DMS114 treated with DMSO at 0.1 percent for 48 hours (cell line): ENCODE measurements at regions not wholly inside any gene's neighbourhood (a gene's known extent, or its start where the extent isn't known, plus 50 kb on each side); places are given as distances from the start of the nearest gene placed in this dataset.

ENCODE experiments used
- DNase-seq: peaks from one replicate; lab custom pipeline; 2025; ENCODE audit not compliant: unreplicated experiment; lab: John Stamatoyannopoulos, UW

DNA sequence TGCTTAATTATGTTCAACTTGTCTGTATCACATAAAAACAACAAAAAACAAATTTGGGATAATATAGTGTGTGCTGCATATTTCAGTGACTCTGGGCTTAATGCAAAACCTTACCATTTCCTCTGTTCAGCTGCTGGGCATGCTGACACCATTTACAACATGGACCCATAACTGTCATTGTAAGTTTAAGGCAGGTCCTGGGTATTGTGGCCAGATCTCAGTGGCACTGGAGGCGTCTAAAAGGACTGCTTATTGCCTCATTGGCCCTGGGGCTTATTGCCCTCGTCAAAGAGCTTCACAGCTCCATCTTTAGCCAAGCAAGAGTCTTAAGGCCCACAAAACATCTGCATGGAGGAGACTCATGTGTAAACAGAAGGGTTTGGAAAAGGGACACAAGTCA is 390.2 kb downstream of the NR2F2 start:
- no peak for DNase-seq

DNA sequence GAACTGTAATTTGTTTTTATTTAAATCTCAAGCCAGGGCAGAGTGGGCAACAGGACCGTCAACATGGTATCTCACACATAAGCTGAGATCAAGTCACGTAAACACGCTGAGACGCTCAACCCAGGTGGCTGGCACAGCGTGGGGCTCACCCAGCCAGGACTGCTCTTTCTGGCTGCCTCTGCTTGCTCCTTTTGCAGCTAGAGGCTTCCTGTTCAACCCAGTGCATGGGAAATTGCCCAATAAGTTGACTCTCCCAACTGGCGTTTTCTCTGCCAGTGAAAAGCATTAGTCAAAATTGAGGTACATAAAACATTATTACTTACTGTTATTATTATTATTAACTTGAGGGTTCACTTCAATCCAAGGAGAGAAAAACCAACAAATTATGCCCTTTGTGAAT is 398.1 kb downstream of the NR2F2 start:
- no peak for DNase-seq

DNA sequence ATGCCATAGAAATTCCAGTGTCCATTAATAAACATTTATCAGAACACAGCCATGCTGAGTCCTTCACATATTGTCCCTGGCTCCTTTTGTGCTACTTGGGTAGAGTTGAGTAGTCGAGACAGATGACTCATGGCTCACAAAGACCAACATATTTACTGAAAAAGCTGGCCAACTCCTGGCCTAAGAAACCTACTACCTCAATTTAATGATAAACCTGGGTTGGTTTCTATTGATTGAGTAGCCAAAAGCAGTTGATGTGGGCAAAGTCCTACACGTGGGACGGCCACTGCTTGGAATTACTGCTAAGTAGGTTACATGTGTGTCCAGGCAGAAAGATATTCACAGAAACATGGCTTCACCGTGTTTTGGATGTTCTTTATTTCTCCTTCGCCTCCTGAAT is 402.2 kb downstream of the NR2F2 start:
- no peak for DNase-seq

DNA sequence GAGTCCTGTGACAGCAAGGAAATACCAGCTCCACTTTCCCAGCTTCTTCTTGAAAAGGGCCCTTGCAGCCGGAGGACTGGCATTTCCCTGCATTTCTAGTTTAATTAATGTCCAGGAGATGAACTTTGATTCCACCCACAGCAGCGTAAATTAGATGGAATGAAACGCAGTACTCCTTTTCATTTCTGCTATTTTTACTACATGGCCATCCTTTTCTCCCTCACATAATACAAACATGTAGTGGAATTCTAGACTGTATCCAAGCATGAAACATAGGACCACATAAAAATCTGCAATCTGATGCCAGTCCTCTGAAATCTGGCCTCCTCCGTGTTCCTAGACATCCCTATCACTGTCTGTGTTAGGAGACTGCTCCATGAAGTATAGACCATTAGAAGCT is 403.2 kb downstream of the NR2F2 start:
- DNase-seq = no peak

DNA sequence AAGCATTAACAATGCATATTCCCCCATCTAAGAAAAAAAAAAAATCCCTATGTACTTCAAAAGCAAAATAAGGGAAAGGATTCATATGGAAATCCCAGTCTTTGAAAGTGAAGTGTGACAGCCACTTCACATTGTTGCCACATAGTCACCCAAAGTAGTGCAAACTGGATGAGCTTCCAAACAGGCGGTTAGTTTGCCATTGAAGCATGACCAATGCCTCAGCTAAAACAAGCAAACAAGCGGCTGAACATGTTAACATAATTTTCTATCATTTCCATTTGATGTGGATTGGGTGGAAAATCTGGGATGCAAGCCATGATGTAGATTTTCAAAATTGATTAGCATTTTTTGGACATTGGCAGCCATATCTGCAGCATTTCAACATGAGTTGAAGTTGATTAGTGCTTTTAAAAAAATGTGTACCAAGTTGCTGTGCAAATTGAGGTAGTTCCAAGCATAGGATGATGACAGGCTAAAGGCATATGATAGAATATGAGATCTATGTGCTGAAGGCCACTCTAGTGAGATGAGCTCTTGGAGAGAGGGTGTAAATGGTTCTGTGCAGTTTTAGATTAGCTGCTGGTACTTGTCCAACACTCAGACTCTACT is 405.2 kb downstream of the NR2F2 start:
- no peak for DNase-seq

DNA sequence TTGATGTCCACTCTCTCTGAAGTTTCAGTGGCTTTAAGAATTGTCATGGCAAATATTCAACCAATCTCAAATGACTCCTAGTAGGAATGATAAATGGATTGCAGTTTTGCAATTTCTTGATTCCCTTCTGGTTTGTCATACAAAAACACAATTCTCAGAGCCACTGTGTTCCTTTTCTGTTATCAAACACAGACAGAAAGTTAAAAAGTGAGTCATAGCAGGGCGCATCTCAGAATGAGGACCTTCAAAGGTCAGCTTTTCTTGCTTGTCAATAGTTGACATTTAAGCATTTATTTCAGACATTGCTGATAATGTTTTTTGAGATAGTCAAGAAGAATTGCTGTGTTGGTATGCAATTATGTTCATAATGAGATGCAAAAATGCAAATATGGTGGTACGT is 405.9 kb downstream of the NR2F2 start:
- DNase-seq = no peak

DNA sequence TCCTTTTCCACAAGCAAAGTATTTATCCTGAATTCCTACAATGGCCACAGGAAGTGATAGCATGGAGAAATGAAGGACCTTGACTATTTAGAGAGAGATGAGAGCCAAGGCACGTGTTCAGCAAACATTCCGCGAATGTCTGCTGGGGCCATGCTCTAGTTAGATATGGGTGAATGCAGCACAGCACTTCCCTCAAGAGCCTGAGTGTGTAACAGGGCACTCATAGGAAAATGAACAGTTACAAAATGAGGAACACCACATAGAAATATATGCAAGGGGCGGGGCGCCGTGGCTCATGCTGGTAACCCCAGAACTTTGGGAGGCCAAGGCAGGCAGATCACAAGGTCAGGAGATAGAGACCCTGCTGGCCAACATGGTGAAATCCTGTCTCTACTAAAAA is 406.9 kb downstream of the NR2F2 start:
- no peak for DNase-seq

DNA sequence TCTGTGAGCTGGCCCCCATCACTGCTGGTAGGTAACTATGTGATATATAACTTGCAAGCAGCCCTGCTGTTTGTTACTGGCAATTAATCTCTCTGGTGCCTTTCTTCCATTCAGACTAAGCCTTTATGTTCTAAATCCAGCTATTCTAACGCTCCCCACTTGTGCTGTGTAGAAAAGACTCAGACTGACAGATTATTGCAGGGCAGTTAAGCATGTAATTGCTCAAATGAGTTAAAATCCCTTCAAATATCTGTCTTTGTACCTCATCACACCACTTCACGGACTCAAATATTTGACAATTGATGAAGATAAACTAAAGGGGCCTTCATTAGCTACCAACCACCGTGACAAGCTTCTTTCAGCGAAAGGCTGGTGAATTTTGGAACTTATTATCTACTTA is 416.2 kb downstream of the NR2F2 start:
- no peak for DNase-seq

DNA sequence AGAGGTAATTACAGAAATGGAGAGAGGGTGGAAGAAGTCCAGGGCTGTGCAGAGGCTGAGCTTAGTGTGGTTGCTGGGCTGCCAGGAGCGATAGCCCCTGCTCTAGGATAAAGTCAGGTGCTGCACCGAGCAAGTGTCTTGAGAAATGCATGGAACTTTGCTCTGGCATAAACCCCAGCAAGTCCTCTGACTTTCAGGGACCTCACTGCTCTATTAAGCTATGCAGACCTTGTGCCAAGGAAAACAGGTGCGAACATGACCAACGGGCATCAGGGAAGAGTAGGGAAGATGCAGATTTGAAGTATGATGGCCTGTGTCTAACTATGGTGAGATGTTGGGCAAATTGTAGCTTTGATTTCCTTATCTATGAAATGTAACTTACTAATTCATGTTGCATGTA is 416.8 kb downstream of the NR2F2 start:
- DNase-seq = no peak

DNA sequence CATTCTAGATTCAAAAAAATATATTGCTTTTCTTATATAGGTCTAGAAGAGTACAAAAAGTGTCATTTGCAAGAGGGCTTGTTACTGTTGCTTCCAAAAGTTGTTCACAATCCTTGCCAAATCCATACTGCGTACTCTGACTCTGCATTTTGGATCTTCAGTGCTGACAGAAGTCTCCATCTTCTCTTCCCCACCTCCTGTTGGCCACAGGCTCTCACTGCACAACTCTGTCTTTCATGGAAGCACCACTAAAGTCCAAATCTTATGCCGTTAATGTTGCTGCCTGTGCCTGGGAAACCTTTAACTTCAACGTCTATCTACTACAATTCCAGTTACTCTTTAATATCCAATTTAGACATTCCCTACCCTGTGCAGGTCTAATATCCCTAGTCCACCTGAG is 419.9 kb downstream of the NR2F2 start:
- DNase-seq = no peak

DNA sequence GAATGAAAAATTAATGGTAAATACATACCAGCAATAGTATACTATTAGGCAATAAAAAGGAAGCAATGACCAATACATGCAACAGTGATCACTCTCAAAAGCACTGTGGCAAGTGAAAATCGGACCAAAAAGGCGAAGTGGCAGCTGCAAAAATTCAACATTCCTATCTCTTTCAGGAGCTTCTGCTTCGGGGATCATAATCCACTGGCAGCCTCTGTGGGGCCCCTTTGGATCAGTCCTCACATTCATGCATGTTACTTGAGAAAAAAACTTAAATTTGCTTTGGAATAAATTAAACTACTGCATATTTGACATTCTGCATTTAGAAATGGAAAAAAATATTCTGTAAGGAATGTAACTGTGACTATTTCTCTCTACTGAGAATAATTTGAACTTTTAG is 425.6 kb downstream of the NR2F2 start:
- DNase-seq = no peak

DNA sequence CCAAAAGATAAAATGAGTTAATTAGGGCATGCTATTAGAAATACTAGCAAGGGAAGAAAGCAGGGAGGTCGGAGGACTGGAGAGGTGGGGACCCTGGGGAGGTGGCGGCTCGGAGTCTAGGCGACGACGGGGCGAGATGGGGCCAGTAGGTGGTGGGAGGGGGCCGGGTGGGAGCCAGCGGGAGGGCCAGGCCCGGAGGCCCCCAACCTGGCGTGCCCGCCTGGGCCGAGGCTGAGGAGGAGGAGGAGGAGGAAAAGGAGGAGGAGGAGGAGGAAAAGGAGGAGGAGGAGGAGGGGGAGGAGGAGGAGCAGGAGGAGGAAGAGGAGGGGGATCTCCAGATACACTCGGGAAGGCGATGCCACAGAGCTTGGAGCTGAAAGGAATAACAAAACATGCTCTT is 426.2 kb downstream of the NR2F2 start:
- DNase-seq = no peak

DNA sequence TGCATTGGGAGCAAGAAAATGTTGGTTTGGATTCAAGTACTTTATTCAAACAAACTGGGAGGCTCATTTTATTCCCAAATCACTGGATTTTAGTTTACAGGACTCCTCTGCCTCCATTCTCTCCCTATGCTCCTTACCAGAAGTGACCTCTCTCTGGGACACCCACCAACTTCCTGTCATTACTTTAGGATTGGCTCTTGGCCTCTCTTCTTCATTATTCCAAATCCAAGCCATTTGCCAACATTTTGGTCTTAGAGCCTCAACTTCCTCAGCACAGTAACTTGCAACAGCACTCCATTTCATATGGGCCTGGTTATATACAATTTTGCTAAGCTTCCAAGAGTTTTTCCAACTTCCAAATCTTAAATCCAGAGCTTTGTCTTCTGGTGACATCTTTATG is 432.1 kb downstream of the NR2F2 start:
- DNase-seq = no peak

DNA sequence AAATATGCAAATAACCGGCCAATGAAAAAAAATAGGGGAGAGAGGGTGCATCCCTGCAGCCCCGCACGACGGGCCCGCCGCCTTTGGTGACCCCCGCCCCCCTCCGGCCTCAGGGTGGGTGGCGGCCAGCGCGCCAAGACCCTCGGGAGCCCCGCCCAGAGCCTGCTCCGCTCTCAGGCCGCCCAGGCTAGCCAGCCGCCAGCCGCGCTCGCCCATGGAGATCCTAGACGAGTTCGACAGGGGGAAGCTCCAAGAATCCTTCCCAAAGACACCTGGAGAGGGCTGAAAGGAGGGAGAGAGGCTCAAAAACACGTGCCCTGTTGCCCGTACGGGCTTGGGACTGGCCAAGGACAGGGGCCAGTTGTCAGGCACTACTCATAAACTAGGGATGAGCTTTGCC is 434.0 kb downstream of the NR2F2 start:
- no peak for DNase-seq

DNA sequence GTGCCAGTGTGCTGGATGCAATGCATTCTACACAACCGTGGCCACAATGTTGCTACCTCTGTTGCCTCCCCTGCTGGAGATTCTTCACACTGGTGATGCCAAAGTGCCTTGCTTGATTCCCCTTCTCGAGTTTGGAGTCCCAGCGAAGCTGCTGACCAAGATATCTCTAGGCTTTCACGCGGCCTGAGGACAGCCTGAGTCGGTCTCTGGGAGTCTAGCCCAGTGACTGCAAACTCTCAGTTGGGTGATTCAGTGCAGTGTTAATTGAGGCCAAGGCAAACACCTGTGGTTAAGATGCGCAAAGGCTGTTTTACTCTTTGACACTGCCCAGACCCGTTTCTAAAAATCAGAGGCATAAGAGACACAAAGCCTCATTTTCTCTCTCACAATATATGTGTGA is 434.4 kb downstream of the NR2F2 start:
- no peak for DNase-seq

DNA sequence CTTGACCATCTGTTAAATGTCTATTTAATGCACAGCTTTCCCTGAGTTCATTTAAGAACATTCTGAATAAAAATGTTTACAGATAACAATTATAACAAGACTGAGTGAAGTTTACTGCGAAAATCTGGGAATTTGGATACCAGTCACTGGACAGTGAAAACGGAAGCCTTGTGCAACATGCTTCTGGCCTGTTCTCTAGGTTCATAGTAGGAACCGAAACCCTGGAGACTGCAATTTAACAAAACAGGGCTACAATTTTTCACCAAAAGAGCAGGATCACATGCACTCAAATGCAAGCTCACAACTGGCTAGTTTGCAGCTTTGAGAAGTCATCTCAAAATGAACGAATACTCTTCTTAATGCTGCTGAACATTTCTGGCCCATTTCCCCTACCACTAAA is 435.9 kb downstream of the NR2F2 start:
- no peak for DNase-seq

DNA sequence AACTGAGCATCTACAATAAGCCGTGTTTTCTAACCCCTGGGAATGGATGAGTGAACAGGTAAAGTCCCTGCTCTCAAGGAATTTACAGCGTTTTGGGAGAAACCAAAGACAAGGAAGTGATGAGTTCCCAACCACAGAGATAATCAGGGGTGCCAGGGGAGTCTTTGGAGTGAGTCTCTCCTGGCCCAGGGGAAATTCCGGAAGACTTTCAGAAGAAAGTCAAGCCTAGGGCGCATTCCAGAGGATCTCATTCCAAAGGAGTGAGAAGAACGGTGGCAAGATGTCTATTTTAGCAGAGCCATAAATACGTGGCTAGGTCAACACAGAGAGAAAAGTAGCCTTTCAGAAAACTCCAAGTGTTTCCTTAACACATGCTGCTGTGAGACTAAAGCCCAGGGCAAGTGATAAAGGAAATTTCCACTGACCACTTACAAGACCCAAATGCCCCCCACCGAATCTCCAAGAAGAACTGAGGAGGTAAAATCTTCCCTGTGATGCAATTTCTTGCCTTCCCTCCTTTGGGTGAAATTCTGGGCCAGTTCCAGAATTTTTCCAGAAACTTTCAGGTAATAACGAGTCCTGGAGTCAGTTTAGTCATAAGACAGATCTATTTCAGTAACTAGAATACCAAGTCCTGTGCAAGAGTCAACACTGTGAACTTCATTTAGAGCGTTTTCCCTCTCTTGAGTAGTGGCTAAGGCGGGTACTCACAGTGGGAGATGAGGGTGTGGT is 437.4 kb downstream of the NR2F2 start:
- DNase-seq = no peak

DNA sequence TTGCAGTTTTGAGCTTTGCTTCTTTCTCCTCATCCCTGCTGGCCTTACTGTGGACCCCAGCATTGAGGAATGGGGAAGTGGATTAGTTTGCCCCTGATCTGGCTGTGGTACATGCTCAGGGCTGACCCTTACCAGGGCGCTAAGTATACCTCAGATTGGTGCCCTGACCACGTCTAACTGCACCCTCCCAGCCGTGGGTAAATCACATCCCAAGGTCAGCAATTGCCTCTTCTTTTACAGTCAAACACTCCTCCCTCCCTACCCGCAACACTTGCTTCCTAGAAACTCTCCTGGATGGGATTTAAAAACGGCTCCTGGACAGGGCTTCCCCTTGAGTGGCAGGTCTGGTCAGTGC is 437.9 kb downstream of the NR2F2 start:
- DNase-seq = no peak

DNA sequence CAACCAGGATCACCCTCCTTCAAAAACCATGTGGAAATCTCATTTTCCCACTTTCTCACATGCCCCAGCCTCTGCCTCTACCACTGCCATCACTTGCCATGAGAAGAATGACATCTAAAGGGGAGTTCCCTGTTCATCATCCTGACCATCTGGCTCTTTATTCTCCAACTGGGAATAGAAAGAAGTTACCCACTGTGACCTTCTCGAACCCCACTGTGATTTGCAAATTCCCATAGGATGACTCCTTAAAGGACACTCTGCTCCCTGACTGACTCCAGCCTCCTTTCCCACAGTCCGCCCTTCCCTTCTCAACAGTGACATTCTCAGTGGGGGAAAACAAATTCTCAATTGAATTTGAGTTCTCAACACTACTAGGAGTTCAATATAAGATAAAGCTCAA is 440.5 kb downstream of the NR2F2 start:
- DNase-seq = no peak

DNA sequence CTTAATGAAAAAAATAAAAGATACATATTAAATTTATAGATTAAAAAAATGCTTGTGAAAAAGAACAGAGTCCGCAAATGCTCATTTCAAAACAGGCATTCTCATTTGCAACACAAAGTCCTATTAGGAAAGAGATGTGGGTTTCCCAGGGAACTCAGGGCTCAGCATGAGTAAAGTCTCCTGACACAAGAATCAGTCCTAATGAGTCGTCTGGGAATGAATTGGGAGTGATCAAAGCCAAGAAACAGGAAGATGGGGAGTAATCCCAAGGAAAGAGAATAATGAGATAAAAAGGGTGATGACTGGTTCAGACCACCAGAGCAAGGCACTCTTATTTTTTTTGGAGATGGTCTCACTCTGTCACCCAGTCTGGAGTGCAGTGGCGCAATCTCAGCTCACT is 443.7 kb downstream of the NR2F2 start:
- DNase-seq = no peak

DNA sequence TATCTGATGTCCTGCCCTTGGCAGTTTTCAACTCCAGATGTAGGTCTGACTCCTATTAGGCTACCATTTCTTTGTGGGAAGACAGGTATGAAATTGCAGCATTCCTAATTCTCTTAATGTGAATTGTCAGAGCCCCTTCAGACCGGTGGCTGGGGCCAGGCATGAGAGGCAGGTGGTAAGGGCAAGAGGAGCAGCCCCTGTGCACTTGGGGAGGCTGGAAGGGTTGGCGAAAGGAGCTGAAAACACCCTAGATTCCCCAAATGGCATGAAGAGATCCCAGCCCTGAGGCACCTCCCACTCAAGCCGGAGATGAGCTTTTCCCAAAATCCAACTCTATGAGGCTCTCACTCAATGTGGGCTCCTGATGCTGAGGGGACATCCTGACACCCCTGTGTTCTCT is 453.2 kb downstream of the NR2F2 start:
- DNase-seq = no peak

DNA sequence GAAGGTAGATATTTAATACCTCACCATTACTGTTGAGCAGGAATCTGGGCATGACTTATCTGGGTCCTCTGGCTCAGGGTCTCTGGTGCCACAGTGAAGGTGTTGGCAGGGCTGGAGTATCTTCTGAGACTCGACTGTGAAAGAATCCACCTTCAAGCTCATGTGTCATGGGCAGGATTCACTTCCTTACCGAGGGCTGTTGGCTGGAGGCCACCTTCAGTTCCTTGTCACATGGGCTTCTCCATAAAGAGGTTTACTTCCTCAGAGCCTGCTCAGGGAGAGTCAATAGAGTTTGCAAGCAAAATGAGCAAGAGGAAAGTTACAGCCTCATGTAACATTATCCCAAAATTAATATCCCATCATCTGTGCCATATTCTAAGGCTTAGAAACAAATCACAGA is 459.5 kb downstream of the NR2F2 start:
- DNase-seq = no peak

DNA sequence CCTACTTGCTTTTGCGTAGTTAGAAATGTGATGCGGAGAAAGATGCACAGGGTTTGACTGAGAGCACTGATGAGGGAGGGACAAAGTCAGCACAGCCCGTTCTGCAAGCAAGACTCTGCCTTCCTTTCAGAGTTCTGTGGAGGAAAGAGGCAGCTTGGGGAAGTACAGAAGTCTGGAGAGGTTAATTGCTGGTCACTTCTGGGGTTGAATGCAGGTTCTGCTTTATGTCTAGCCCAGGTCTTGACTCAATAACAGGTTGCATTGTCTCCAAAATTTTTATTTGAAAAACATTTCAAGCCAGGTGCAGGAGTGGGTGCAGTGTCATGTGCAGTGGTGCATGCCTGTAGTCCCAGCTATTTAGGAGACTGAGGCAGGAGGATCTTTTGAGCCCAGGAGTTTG is 461.7 kb downstream of the NR2F2 start:
- DNase-seq = no peak
